OCI-LY1 (cell line): ENCODE measurements at regions not wholly inside any gene's neighbourhood (a gene's known extent, or its start where the extent isn't known, plus 50 kb on each side); places are given as distances from the start of the nearest gene placed in this dataset.

Source experiments
- H2AFZ ChIP-seq: fragments of 200-600 bp; sonication (generic), shearing (Covaris generic); 2 replicates; pipeline ENCODE4 v1.6.0; 2014; ENCODE audit warnings: antibody characterized with exemption, mild to moderate bottlenecking, low read length
- H3F3A ChIP-seq: fragments of 200-600 bp; sonication (generic), shearing (Covaris generic); 2 replicates; pipeline ENCODE4 v1.6.0; 2014; ENCODE audit warnings: mild to moderate bottlenecking, antibody characterized with exemption, low read length, moderate library complexity; ENCODE audit not compliant: insufficient read depth
- H3K27ac ChIP-seq: fragments of 200-600 bp; sonication (generic); 2 replicates; pipeline ENCODE4 v1.5.1; 2014; ENCODE audit warnings: low read length, mixed run types, mild to moderate bottlenecking, low read depth; ENCODE audit not compliant: poor library complexity, severe bottlenecking
- H3K27me3 ChIP-seq: fragments of 200-600 bp; sonication (generic); 2 replicates; pipeline ENCODE4 v1.6.0; 2014; ENCODE audit warnings: antibody characterized with exemption, mild to moderate bottlenecking, low read length, moderate library complexity; ENCODE audit not compliant: insufficient read depth
- H3K36me3 ChIP-seq: fragments of 200-600 bp; sonication (generic); 2 replicates; pipeline ENCODE4 v1.6.1; 2014; ENCODE audit warnings: mild to moderate bottlenecking, antibody characterized with exemption, low read length, moderate library complexity, mixed read lengths; ENCODE audit not compliant: insufficient read depth
- H3K4me1 ChIP-seq: fragments of 200-600 bp; sonication (generic); 2 replicates; pipeline ENCODE4 v1.5.1; 2014; ENCODE audit warnings: mild to moderate bottlenecking, low read length, moderate library complexity; ENCODE audit not compliant: insufficient read depth, severe bottlenecking
- H3K4me2 ChIP-seq: fragments of 200-600 bp; sonication (generic), shearing (Covaris generic); 2 replicates; pipeline ENCODE4 v1.6.1; 2014; ENCODE audit warnings: low read length
- H3K4me3 ChIP-seq: fragments of 200-600 bp; sonication (generic); 2 replicates; pipeline ENCODE4 v1.5.1; 2014; ENCODE audit warnings: low read length, low read depth, mild to moderate bottlenecking, mixed read lengths; ENCODE audit not compliant: poor library complexity, severe bottlenecking
- H3K79me2 ChIP-seq: fragments of 200-600 bp; shearing (Covaris generic); 2 replicates; pipeline ENCODE4 v1.6.1; 2016; ENCODE audit warnings: mixed run types, low read length, mixed read lengths; ENCODE audit not compliant: insufficient read depth
- H3K9ac ChIP-seq: fragments of 200-600 bp; sonication (generic), shearing (Covaris generic); 2 replicates; pipeline ENCODE4 v1.6.1; 2014; ENCODE audit warnings: mild to moderate bottlenecking, low read length, mixed read lengths
- H3K9me2 ChIP-seq: fragments of 200-600 bp; sonication (generic), shearing (Covaris generic); 2 replicates; pipeline ENCODE4 v1.6.1; 2014; ENCODE audit warnings: low read depth, mild to moderate bottlenecking, low read length, mixed read lengths
- H3K9me3 ChIP-seq: fragments of 200-600 bp; shearing (Covaris generic); 2 replicates; pipeline ENCODE4 v1.6.1; 2014; ENCODE audit warnings: low read length, mixed read lengths
- H4K20me1 ChIP-seq: fragments of 200-600 bp; sonication (generic), shearing (Covaris generic); 2 replicates; pipeline ENCODE4 v1.6.0; 2016; ENCODE audit warnings: mild to moderate bottlenecking, low read length; ENCODE audit not compliant: insufficient read depth
- CTCF ChIP-seq: fragments of 200-600 bp; sonication (generic), shearing (Covaris generic); IDR thresholded peaks from 2 replicates; pipeline ENCODE4 v1.5.1; 2017; ENCODE audit warnings: mild to moderate bottlenecking, antibody characterized with exemption, low read length, moderate library complexity, mixed read lengths
- EZH2 ChIP-seq: fragments of 200-600 bp; sonication (generic), shearing (Covaris generic); IDR thresholded peaks from 2 replicates; pipeline ENCODE4 v1.8.0; 2017; ENCODE audit warnings: borderline replicate concordance, mixed run types, mild to moderate bottlenecking, antibody characterized with exemption, low read length, moderate library complexity, mixed read lengths

DNA sequence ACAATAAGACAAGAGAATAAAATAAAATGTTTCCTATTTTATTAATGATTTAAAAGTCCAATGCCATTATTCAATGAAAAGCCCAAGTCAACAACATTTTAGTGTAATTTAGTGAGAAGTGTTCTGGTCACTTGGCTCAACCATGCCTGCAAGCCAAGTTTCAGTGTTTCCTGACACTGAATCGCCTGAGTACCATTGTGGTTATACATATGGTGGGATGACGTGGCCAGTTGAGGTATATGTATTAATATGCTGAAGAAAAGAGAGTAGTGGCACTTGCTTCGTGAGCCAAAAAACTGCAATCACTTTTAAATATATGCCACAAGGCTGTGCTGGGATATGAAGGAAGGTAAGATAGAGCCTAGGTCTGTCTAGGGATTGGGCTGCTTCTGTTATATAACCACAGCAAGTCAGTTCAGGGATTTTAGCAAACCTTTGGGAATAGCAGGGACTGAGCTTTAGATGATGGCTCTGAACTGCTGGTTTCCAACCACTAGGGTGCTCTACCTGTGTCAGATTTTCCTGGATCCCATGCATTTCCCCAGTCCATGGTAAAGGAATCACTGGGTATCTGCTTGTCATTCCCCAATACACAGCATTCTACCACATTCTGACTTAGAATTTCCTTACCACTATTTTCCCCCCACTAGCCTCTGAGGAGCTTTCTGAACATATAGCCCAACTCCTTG lies 214.0 kb upstream of the PRPS1L1 start:
- no peaks in the 10 kb centered on the region for H3K36me3 ChIP-seq
- no peak overlapping the region for H3K4me3 ChIP-seq
- TF ChIP-seq EZH2 (no peak), CTCF (no peak)
- no peak overlapping the region for H3K9ac ChIP-seq
- no peaks in the 10 kb centered on the region for H3F3A ChIP-seq
- H3K9me3 ChIP-seq, result no peaks in the 10 kb centered on the region
- no peaks in the 10 kb centered on the region for H3K9me2 ChIP-seq
- H2AFZ ChIP-seq, result no peak overlapping the region
- H3K27ac ChIP-seq, result no peak overlapping the region
- H3K79me2 ChIP-seq, result no peaks in the 10 kb centered on the region
- no peaks in the 10 kb centered on the region for H3K27me3 ChIP-seq
- H4K20me1 ChIP-seq, result no peaks in the 10 kb centered on the region
- no peak overlapping the region for H3K4me2 ChIP-seq
- no peaks in the 10 kb centered on the region for H3K4me1 ChIP-seq

DNA sequence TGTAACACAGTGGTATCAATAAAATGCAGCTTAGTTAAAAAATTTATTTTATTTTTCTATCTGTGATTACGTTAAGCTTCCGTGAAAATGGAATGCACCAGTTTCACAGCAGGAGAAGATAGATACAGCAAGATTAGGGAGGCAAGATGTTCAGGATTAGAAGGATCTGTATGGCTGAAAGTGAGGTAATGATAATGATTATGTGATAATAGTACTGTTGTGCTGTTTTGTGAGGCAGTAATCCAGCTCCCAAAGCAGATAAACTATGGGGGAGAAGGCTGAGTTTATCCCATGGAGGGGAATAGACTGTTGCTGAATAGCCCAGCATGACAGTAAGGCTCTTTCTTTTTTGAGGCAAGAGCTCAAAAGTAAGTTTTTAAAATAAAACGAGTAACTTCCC lies 216.1 kb upstream of the PRPS1L1 start:
- H3K4me1 ChIP-seq, result no peaks in the 10 kb centered on the region
- no peak for TF ChIP-seq CTCF
- no peak for TF ChIP-seq EZH2
- no peaks in the 10 kb centered on the region for H3K79me2 ChIP-seq
- H3K36me3 ChIP-seq, result no peaks in the 10 kb centered on the region
- no peaks in the 10 kb centered on the region for H3K9me2 ChIP-seq
- no peaks in the 10 kb centered on the region for H3K27me3 ChIP-seq
- no peak overlapping the region for H3K4me3 ChIP-seq
- H4K20me1 ChIP-seq, result no peaks in the 10 kb centered on the region
- no peak overlapping the region for H3K9ac ChIP-seq
- H3K27ac ChIP-seq, result no peak overlapping the region
- no peaks in the 10 kb centered on the region for H3F3A ChIP-seq
- no peak overlapping the region for H2AFZ ChIP-seq
- H3K4me2 ChIP-seq, result no peak overlapping the region
- H3K9me3 ChIP-seq, result no peaks in the 10 kb centered on the region

GRCh38 chr7:18250133-18250532 lies 222.5 kb upstream of the PRPS1L1 start:
- Histone ChIP-seq H3K9me3 (peaks cover 4% of the 10 kb centered on the region; the same call in 1 of the 2 replicates), H3K4me3 (no peak overlapping the region), H3K9ac (no peak overlapping the region), H3K9me2 (no peaks in the 10 kb centered on the region), H3K79me2 (no peaks in the 10 kb centered on the region), H2AFZ (no peak overlapping the region), H3K36me3 (no peaks in the 10 kb centered on the region), H4K20me1 (no peaks in the 10 kb centered on the region), H3K27me3 (no peaks in the 10 kb centered on the region), H3K4me2 (no peak overlapping the region), H3K27ac (no peak overlapping the region), H3F3A (no peaks in the 10 kb centered on the region), H3K4me1 (no peaks in the 10 kb centered on the region)
- TF ChIP-seq EZH2 (no peak), CTCF (no peak)
